ENCODE measurements at regions not wholly inside any gene's neighbourhood (a gene's known extent, or its start where the extent isn't known, plus 50 kb on each side); places are given as distances from the start of the nearest gene placed in this dataset.

DNA sequence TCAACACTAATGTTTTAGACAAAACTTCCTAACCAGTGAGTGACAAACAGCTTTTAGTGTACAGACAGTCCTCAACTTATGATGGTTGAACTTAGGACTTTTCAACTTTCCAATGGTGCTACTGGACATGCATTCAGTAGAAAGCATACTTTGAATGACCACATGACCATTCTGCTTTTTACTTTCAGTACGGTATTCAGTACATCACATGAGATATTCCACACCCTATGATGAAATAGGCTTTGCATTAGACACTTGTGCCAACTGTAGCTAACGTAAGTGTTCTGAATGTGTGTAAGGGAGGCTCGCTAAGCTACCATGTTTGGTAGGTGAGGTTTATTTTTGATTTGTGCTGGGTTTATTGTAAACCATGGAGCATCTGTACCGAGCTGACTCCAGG is 113.7 kb downstream of the WNT7A start:
- intact Hi-C loops (cut with DNase I, micrococcal nuclease): no loop called here

GRCh38 chr3:13764161-13764560 is 115.7 kb downstream of the WNT7A start:
- Mint-ChIP-seq H3K4me1 (ENCODE audit: low read depth) (no peaks in the 10 kb centered on the region), H3K4me3 (no peak overlapping the region), H3K27me3 (peaks cover 6% of the 10 kb centered on the region), H3K9me3 (peaks cover 8% of the 10 kb centered on the region), H3K36me3 (ENCODE audit: low read depth) (no peaks in the 10 kb centered on the region), H3K27ac (no peak overlapping the region)
- H3K27ac ChIP-seq (ENCODE audit: low read depth in 1 of 2, low read length in 2 of 2): no peak overlapping the region
- H3K4me1 ChIP-seq (ENCODE audit: insufficient read depth, low read length): no peaks in the 10 kb centered on the region
- no peaks in the 10 kb centered on the region for H3K36me3 ChIP-seq (ENCODE audit: insufficient read depth, low read length)
- intact Hi-C loops (cut with DNase I, micrococcal nuclease): no loop called here
- POLR2A ChIA-PET: no interaction called here
- TF ChIP-seq, protein P1, sequence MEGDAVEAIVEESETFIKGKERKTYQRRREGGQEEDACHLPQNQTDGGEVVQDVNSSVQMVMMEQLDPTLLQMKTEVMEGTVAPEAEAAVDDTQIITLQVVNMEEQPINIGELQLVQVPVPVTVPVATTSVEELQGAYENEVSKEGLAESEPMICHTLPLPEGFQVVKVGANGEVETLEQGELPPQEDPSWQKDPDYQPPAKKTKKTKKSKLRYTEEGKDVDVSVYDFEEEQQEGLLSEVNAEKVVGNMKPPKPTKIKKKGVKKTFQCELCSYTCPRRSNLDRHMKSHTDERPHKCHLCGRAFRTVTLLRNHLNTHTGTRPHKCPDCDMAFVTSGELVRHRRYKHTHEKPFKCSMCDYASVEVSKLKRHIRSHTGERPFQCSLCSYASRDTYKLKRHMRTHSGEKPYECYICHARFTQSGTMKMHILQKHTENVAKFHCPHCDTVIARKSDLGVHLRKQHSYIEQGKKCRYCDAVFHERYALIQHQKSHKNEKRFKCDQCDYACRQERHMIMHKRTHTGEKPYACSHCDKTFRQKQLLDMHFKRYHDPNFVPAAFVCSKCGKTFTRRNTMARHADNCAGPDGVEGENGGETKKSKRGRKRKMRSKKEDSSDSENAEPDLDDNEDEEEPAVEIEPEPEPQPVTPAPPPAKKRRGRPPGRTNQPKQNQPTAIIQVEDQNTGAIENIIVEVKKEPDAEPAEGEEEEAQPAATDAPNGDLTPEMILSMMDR (IDR thresholded peaks at IDR 0.05): no peak
- ATAC-seq (ENCODE audit: poor library complexity) (no peak), DNase-seq (no peak)
- no peak overlapping the region for H3K4me3 ChIP-seq (ENCODE audit: low read length)
- H3K27me3 ChIP-seq (ENCODE audit: control insufficient read depth in 1 of 2, insufficient read depth in 2 of 2, low read length in 2 of 2): no peaks in the 10 kb centered on the region
- CTCF ChIA-PET: no interaction called here
- peaks cover 10 to 11% of the 10 kb centered on the region in 2 experiments for H3K9me3 ChIP-seq (ENCODE audit: control insufficient read depth in 1 of 2, insufficient read depth in 1 of 2, low read length in 2 of 2)

More for the DNA sequence above, 113.7 kb downstream of the WNT7A start:
- no peaks in the 10 kb centered on the region for H3K36me3 ChIP-seq (ENCODE audit: insufficient read depth, low read length)
- CTCF ChIA-PET: no interaction called here
- peaks cover 10 to 11% of the 10 kb centered on the region in 2 experiments for H3K9me3 ChIP-seq (ENCODE audit: control insufficient read depth in 1 of 2, insufficient read depth in 1 of 2, low read length in 2 of 2)
- H3K4me1 Mint-ChIP-seq (ENCODE audit: low read depth): peaks cover 12% of the 10 kb centered on the region
- H3K27ac ChIP-seq (ENCODE audit: low read depth in 1 of 2, low read length in 2 of 2): no peak overlapping the region
- no peak overlapping the region for H3K27ac Mint-ChIP-seq
- H3K4me1 ChIP-seq (ENCODE audit: insufficient read depth, low read length): peaks cover 8% of the 10 kb centered on the region
- no peaks in the 10 kb centered on the region for H3K36me3 Mint-ChIP-seq (ENCODE audit: low read depth)
- peaks cover 6% of the 10 kb centered on the region for H3K9me3 Mint-ChIP-seq
- H3K27me3 ChIP-seq (ENCODE audit: control insufficient read depth in 1 of 2, insufficient read depth in 2 of 2, low read length in 2 of 2): no peaks in the 10 kb centered on the region
- H3K4me3 ChIP-seq (ENCODE audit: low read length): no peak overlapping the region
- POLR2A ChIA-PET: no interaction called here
- no peak for ATAC-seq (ENCODE audit: poor library complexity)
- no peak for DNase-seq
- no peak overlapping the region for H3K4me3 Mint-ChIP-seq
- H3K27me3 Mint-ChIP-seq: peaks cover 6% of the 10 kb centered on the region
- TF ChIP-seq, protein P1 (IDR thresholded peaks at IDR 0.05): no peak

GRCh38 chr3:13762906-13763305 is 117.0 kb downstream of the WNT7A start:
- CTCF ChIA-PET: no interaction called here
- H3K4me1 ChIP-seq (ENCODE audit: insufficient read depth, low read length): no peaks in the 10 kb centered on the region

More at GRCh38 chr3:13762906-13763305, 117.0 kb downstream of the WNT7A start:
- no peak overlapping the region for H3K4me3 ChIP-seq (ENCODE audit: low read length)
- H3K27ac ChIP-seq (ENCODE audit: low read depth in 1 of 2, low read length in 2 of 2): no peak overlapping the region
- peaks cover 10 to 11% of the 10 kb centered on the region in 2 experiments for H3K9me3 ChIP-seq (ENCODE audit: control insufficient read depth in 1 of 2, insufficient read depth in 1 of 2, low read length in 2 of 2)
- no peaks in the 10 kb centered on the region for H3K36me3 ChIP-seq (ENCODE audit: insufficient read depth, low read length)
- TF ChIP-seq, protein P1 (IDR thresholded peaks at IDR 0.05): no peak
- Mint-ChIP-seq H3K27ac (no peak overlapping the region), H3K36me3 (ENCODE audit: low read depth) (no peaks in the 10 kb centered on the region), H3K4me1 (ENCODE audit: low read depth) (no peaks in the 10 kb centered on the region), H3K4me3 (no peak overlapping the region), H3K27me3 (peaks cover 6% of the 10 kb centered on the region), H3K9me3 (peaks cover 8% of the 10 kb centered on the region)
- intact Hi-C loops (cut with DNase I, micrococcal nuclease): no loop called here
- DNase-seq (no peak), ATAC-seq (ENCODE audit: poor library complexity) (no peak)
- POLR2A ChIA-PET: no interaction called here
- no peaks in the 10 kb centered on the region for H3K27me3 ChIP-seq (ENCODE audit: control insufficient read depth in 1 of 2, insufficient read depth in 2 of 2, low read length in 2 of 2)
